ENCODE measurements at regions not wholly inside any gene's neighbourhood (a gene's known extent, or its start where the extent isn't known, plus 50 kb on each side); places are given as distances from the start of the nearest gene placed in this dataset.

GRCh38 chr9:115914291-115914690, 239.3 kb upstream of the PAPPA start:
- no peak for FAIRE-seq

GRCh38 chr9:115921301-115921700, 232.3 kb upstream of the PAPPA start:
- no peak for FAIRE-seq

- no peak for FAIRE-seq
Observed at GRCh38 chr9:115922444-115922843, 231.1 kb upstream of the PAPPA start.

GRCh38 chr9:115923410-115923809, 230.2 kb upstream of the PAPPA start:
- no peak for FAIRE-seq

- no peak for FAIRE-seq
Observed at GRCh38 chr9:115923903-115924668, 229.5 kb upstream of the PAPPA start.

GRCh38 chr9:115924669-115924987, 229.0 kb upstream of the PAPPA start:
- no peak for FAIRE-seq

- no peak for FAIRE-seq
Observed at GRCh38 chr9:115925424-115925823, 228.2 kb upstream of the PAPPA start.

GRCh38 chr9:115930472-115930871, 223.1 kb upstream of the PAPPA start:
- FAIRE-seq = no peak

- FAIRE-seq = no peak
Observed at GRCh38 chr9:115938479-115938878, 215.1 kb upstream of the PAPPA start.

- FAIRE-seq = no peak
Observed at GRCh38 chr9:115939065-115939765, 214.4 kb upstream of the PAPPA start.

- no peak for FAIRE-seq
Observed at GRCh38 chr9:115941561-115942315, 211.9 kb upstream of the PAPPA start.

- no peak for FAIRE-seq
Observed at GRCh38 chr9:115943431-115944165, 210.0 kb upstream of the PAPPA start.

- no peak for FAIRE-seq
Observed at GRCh38 chr9:115944166-115944948, 209.2 kb upstream of the PAPPA start.

- FAIRE-seq = no peak
Observed at GRCh38 chr9:115945009-115945431, 208.6 kb upstream of the PAPPA start.

GRCh38 chr9:115946530-115946929, 207.1 kb upstream of the PAPPA start:
- no peak for FAIRE-seq

- FAIRE-seq = no peak
Observed at GRCh38 chr9:115951977-115952376, 201.6 kb upstream of the PAPPA start.

- FAIRE-seq = no peak
Observed at GRCh38 chr9:115952430-115953292, 200.9 kb upstream of the PAPPA start.

GRCh38 chr9:115956371-115956770, 197.2 kb upstream of the PAPPA start:
- no peak for FAIRE-seq

- FAIRE-seq = no peak
Observed at GRCh38 chr9:115957585-115957984, 196.0 kb upstream of the PAPPA start.

GRCh38 chr9:115964710-115965347, 188.8 kb upstream of the PAPPA start:
- no peak for FAIRE-seq

GRCh38 chr9:115966660-115967059, 186.9 kb upstream of the PAPPA start:
- FAIRE-seq = no peak

Measured in islet of Langerhans (tissue), 1 donor.